H1 (cell line): ENCODE measurements at regions not wholly inside any gene's neighbourhood (a gene's known extent, or its start where the extent isn't known, plus 50 kb on each side); places are given as distances from the start of the nearest gene placed in this dataset.

Experiments
- CTCF ChIA-PET: fragments of 300-600 bp; sonication (Branson Sonifier 250); formaldehyde crosslinking; loops from one replicate; lab custom pipeline; 2021; ENCODE audit not compliant: partially characterized antibody; lab: Charles Lee
- POLR2A ChIA-PET: fragments of 300-600 bp; sonication (Branson Sonifier 250); formaldehyde crosslinking; loops from one replicate; lab custom pipeline; 2021; ENCODE audit warnings: inconsistent platforms; ENCODE audit not compliant: partially characterized antibody; lab: Charles Lee
- DNase-seq, 2 experiments: peaks; one replicate each; pipeline versions ENCODE4 v3.0.0 to v3.0.0-alpha.2; 2010 to 2022; ENCODE audit warnings: low spot score in 2 of 2, low read depth in 1 of 2, mixed read lengths in 1 of 2
- FAIRE-seq: peaks from 2 replicates; lab custom pipeline; 2011; peaks lifted over from hg19 to GRCh38; lab: Jason Lieb, UNC
- H2AFZ ChIP-seq: 2 replicates; pipeline ENCODE4 v1.8.1; 2012; ENCODE audit warnings: low read length, inconsistent platforms
- H2AK5ac ChIP-seq: 2 replicates; pipeline ENCODE4 v1.6.1; 2013; ENCODE audit warnings: low read depth, low read length
- H2BK120ac ChIP-seq: replicated peaks from 2 replicates; pipeline ENCODE3; 2013; ENCODE audit warnings: low read depth, low read length, inconsistent platforms
- H2BK12ac ChIP-seq: 2 replicates; pipeline ENCODE4 v1.6.1; 2013; ENCODE audit warnings: low read depth, low read length
- H2BK15ac ChIP-seq: 2 replicates; pipeline ENCODE4 v1.6.1; 2013; ENCODE audit warnings: low read length
- H2BK20ac ChIP-seq: 2 replicates; pipeline ENCODE4 v1.6.1; 2013; ENCODE audit warnings: low read length
- H2BK5ac ChIP-seq: 2 replicates; pipeline ENCODE4 v1.6.1; 2013; ENCODE audit warnings: low read depth, low read length
- H3K14ac ChIP-seq: 2 replicates; pipeline ENCODE4 v1.6.1; 2013; ENCODE audit warnings: inconsistent platforms; ENCODE audit not compliant: insufficient read length
- H3K18ac ChIP-seq: 2 replicates; pipeline ENCODE4 v1.6.1; 2013; ENCODE audit warnings: low read length; ENCODE audit errors: extremely low read depth
- H3K23ac ChIP-seq: 2 replicates; pipeline ENCODE4 v1.6.1; 2013; ENCODE audit warnings: inconsistent platforms; ENCODE audit not compliant: insufficient read length
- H3K23me2 ChIP-seq: 2 replicates; pipeline ENCODE4 v1.6.1; 2013; ENCODE audit warnings: low read depth, low read length
- H3K27ac ChIP-seq: 2 replicates; pipeline ENCODE4 v1.6.1; 2011; ENCODE audit warnings: low read depth, low read length, inconsistent platforms
- H3K27me3 ChIP-seq, 4 experiments: replicated peaks in 1 of 4; 1 replicate in 1 of 4; 2 replicates in 3 of 4; pipeline versions ENCODE4 v1.6.1 to v1.8.1; 2011 to 2013; ENCODE audit warnings: low read length in 3 of 4, mild to moderate bottlenecking in 3 of 4, inconsistent platforms in 2 of 4, mixed read lengths in 2 of 4, moderate library complexity in 1 of 4; ENCODE audit not compliant: control insufficient read depth in 3 of 4, insufficient read depth in 3 of 4; ENCODE audit errors: extremely low read depth in 1 of 4
- H3K36me3 ChIP-seq, 4 experiments: 2 replicates each; pipeline versions ENCODE4 v1.6.1 to v1.8.1; 2011 to 2013; ENCODE audit warnings: mild to moderate bottlenecking in 4 of 4, low read length in 3 of 4, moderate library complexity in 2 of 4, control low read depth in 1 of 4, inconsistent platforms in 1 of 4; ENCODE audit not compliant: insufficient read depth in 4 of 4, control insufficient read depth in 2 of 4
- H3K4ac ChIP-seq: replicated peaks from 2 replicates; pipeline ENCODE3; 2013; ENCODE audit warnings: low read length, low read depth, mixed read lengths, inconsistent platforms; ENCODE audit not compliant: insufficient read length
- H3K4me1 ChIP-seq, 4 experiments: replicated peaks in 1 of 4; 1 replicate in 1 of 4; 2 replicates in 3 of 4; pipeline versions ENCODE4 v1.6.1 to v1.8.1; 2011 to 2013; ENCODE audit warnings: low read length in 3 of 4, inconsistent platforms in 2 of 4, mixed read lengths in 1 of 4; ENCODE audit not compliant: insufficient read depth in 4 of 4, control insufficient read depth in 3 of 4
- H3K4me2 ChIP-seq, 2 experiments: 2 replicates each; pipeline versions ENCODE4 v1.6.1 to v1.8.1; 2011 to 2013; ENCODE audit warnings: low read depth in 2 of 2, low read length in 2 of 2, control low read depth in 1 of 2, inconsistent platforms in 1 of 2, mild to moderate bottlenecking in 1 of 2; ENCODE audit not compliant: insufficient read depth in 1 of 2
- H3K4me3 ChIP-seq, 4 experiments: fragments of 200-600, 300-600 bp in 1 of 4; sonication (generic), shearing (Covaris generic), sonication (Bioruptor Twin) in 1 of 4; 2 replicates each; pipeline versions ENCODE4 v1.5.1 to v1.8.1; 2011 to 2016; ENCODE audit warnings: low read length in 4 of 4, low read depth in 3 of 4, control low read depth in 2 of 4, inconsistent platforms in 2 of 4, mild to moderate bottlenecking in 2 of 4, mixed read lengths in 1 of 4, moderate library complexity in 1 of 4; ENCODE audit not compliant: insufficient read depth in 2 of 4; ENCODE audit errors: extremely low read depth in 1 of 4
- H3K56ac ChIP-seq: replicated peaks from 2 replicates; pipeline ENCODE3; 2013; ENCODE audit warnings: low read depth, mild to moderate bottlenecking, mixed read lengths, low read length, inconsistent platforms; ENCODE audit not compliant: insufficient read length
- H3K79me1 ChIP-seq: 2 replicates; pipeline ENCODE4 v1.6.1; 2013; ENCODE audit warnings: low read depth, low read length, control low read depth
- H3K79me2 ChIP-seq, 2 experiments: 2 replicates each; pipeline versions ENCODE4 v1.6.1 to v1.8.1; 2012 to 2013; ENCODE audit warnings: low read length in 2 of 2, mild to moderate bottlenecking in 2 of 2, inconsistent platforms in 1 of 2; ENCODE audit not compliant: insufficient read depth in 2 of 2, control insufficient read depth in 1 of 2
- H3K9ac ChIP-seq, 4 experiments: replicated peaks in 1 of 4; 1 replicate in 1 of 4; 2 replicates in 3 of 4; pipeline versions ENCODE4 v1.6.1 to v1.8.1; 2011 to 2013; ENCODE audit warnings: low read depth in 3 of 4, low read length in 3 of 4, control low read depth in 2 of 4, mild to moderate bottlenecking in 2 of 4, moderate library complexity in 2 of 4, inconsistent platforms in 1 of 4; ENCODE audit errors: extremely low read depth in 1 of 4
- H3K9me3 ChIP-seq, 2 experiments: 2 replicates each; pipeline versions ENCODE4 v1.6.1 to v1.8.1; 2012 to 2013; ENCODE audit warnings: mild to moderate bottlenecking in 2 of 2, moderate library complexity in 2 of 2, control low read depth in 1 of 2, inconsistent platforms in 1 of 2, low read depth in 1 of 2, low read length in 1 of 2, mixed read lengths in 1 of 2; ENCODE audit not compliant: insufficient read depth in 2 of 2
- H4K20me1 ChIP-seq, 2 experiments: replicated peaks in 1 of 2; 2 replicates each; pipeline versions ENCODE3 to v1.8.1; 2011 to 2013; ENCODE audit warnings: inconsistent platforms in 2 of 2, low read length in 2 of 2, mild to moderate bottlenecking in 1 of 2; ENCODE audit not compliant: insufficient read depth in 2 of 2, control insufficient read depth in 1 of 2
- H4K5ac ChIP-seq: 2 replicates; pipeline ENCODE4 v1.6.1; 2013; ENCODE audit warnings: low read length, low read depth, mixed read lengths, inconsistent platforms; ENCODE audit not compliant: insufficient read length
- H4K8ac ChIP-seq: 2 replicates; pipeline ENCODE4 v1.8.0; 2013; ENCODE audit warnings: mild to moderate bottlenecking, moderate library complexity, low read length, inconsistent platforms; ENCODE audit not compliant: insufficient read depth; ENCODE audit errors: extremely low read depth
- H4K91ac ChIP-seq: replicated peaks from 2 replicates; pipeline ENCODE3; 2013; ENCODE audit warnings: low read length, mixed read lengths, inconsistent platforms; ENCODE audit not compliant: insufficient read length
- JUND ChIP-seq: IDR thresholded peaks from 2 replicates; pipeline ENCODE4 v1.6.1; 2011; ENCODE audit warnings: mild to moderate bottlenecking, improper control_type of control experiment, low read length
- POLR2AphosphoS5 ChIP-seq: IDR thresholded peaks from 2 replicates; pipeline ENCODE4 v1.6.1; 2011; ENCODE audit warnings: low read depth, low read length
- WGBS, 2 experiments: shearing (Covaris generic) in 1 of 2; methylation state at CpG; one replicate each; pipeline versions ENCODE4 v1.1.6 to v1.1.7; 2013 to 2015; ENCODE audit warnings: low lambda C conversion rate in 2 of 2, mixed read lengths in 2 of 2, inconsistent platforms in 1 of 2, low coverage in 1 of 2, missing lambda C conversion rate in 1 of 2; ENCODE audit not compliant: insufficient replicate concordance in 2 of 2, insufficient coverage in 1 of 2, insufficient read length in 1 of 2; ENCODE audit errors: extremely low coverage in 1 of 2, missing lambda C conversion rate in 1 of 2; 5-methylcytosine and 5-hydroxymethylcytosine counted together

DNA sequence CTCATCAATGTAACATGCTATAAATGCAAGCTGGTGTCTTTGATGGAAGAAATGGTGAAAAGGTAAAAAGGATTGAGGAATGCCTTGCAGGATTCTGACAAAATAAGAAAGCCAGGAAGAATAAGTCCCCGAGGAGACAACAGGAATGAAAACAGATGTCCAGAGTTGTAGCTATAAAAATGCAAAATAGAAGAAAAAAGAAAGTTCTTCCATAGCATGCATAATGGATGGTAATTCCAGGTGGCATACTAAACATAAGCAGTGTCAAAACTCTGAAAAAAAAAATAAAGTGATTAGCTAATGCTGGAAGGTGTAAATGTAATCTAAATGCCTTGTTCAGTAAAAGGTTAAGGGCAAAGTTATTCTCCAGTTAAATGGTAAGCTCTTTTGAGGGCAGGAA, 225.9 kb upstream of the CHST9 start:
- H2AFZ ChIP-seq, result no peak overlapping the region
- DNase-seq, result no peak
- H3K27ac ChIP-seq, result no peak overlapping the region
- H3K56ac ChIP-seq, result no peak overlapping the region
- CTCF ChIA-PET, result interaction anchor here (0.6 to 1.4 kb wide), 4 partner anchors 8 to 18 kb away, joined by 3 to 5 read pairs (median 4); no protein-coding TSS in a partner anchor
- H3K9ac ChIP-seq, result no peak overlapping the region
- no peak overlapping the region for H2AK5ac ChIP-seq
- POLR2A ChIA-PET, result no interaction called here
- H3K4ac ChIP-seq, result no peak overlapping the region
- no peak overlapping the region for H4K8ac ChIP-seq
- H3K4me3 ChIP-seq, result no peak overlapping the region
- H3K18ac ChIP-seq, result no peak overlapping the region
- no peak overlapping the region for H4K91ac ChIP-seq
- no peak overlapping the region for H3K14ac ChIP-seq
- H3K23ac ChIP-seq, result no peak overlapping the region
- H3K36me3 ChIP-seq, result no peaks in the 10 kb centered on the region
- no peaks in the 10 kb centered on the region for H4K20me1 ChIP-seq
- no peak overlapping the region for H3K4me2 ChIP-seq
- H3K23me2 ChIP-seq, result no peaks in the 10 kb centered on the region
- H2BK120ac ChIP-seq, result no peak overlapping the region
- no peak overlapping the region for H2BK12ac ChIP-seq
- no peak for FAIRE-seq
- no peak overlapping the region for H2BK15ac ChIP-seq
- no peaks in the 10 kb centered on the region for H3K9me3 ChIP-seq
- H3K79me1 ChIP-seq, result no peaks in the 10 kb centered on the region
- no peak overlapping the region for H2BK5ac ChIP-seq
- H3K4me1 ChIP-seq, result peaks cover 0 to 4% (median 3%) of the 10 kb centered on the region in 4 experiments; a peak in 3 of 7 replicates
- no peak overlapping the region for H2BK20ac ChIP-seq
- WGBS, 2 experiments, result 91% methylated on average over 1 of the region's 1 CpG; no CpG with 5 or more reads in 1 of the 2 experiments
- no peak overlapping the region for H4K5ac ChIP-seq
- no peaks in the 10 kb centered on the region for H3K27me3 ChIP-seq
- H3K79me2 ChIP-seq, result no peaks in the 10 kb centered on the region
- TF ChIP-seq JUND (no peak), POLR2AphosphoS5 (no peak)
